Memory B cell (primary cell): ENCODE measurements at regions not wholly inside any gene's neighbourhood (a gene's known extent, or its start where the extent isn't known, plus 50 kb on each side); places are given as distances from the start of the nearest gene placed in this dataset.

ENCODE experiments used
- ATAC-seq: fragments of 150-1000 bp; cut with Tn5 transposase; 2 replicates; pipeline ENCODE4 v1.10.0; 2021; ENCODE audit warnings: low read depth, mild to moderate bottlenecking, moderate library complexity
- DNase-seq, 2 donors: peaks; one replicate each; pipeline ENCODE4 v3.0.0; 2022; ENCODE audit warnings: low spot score in 2 of 2
- H3K27ac Mint-ChIP-seq: one replicate; pipeline ENCODE4 v1.8.0; 2022; ENCODE audit warnings: mild to moderate bottlenecking, moderate library complexity, mixed read lengths
- H3K27me3 Mint-ChIP-seq: one replicate; pipeline ENCODE4 v1.8.0; 2022; ENCODE audit warnings: mixed read lengths
- H3K36me3 Mint-ChIP-seq: one replicate; pipeline ENCODE4 v1.8.0; 2022; ENCODE audit warnings: mild to moderate bottlenecking, mixed read lengths
- H3K4me1 Mint-ChIP-seq: one replicate; pipeline ENCODE4 v1.8.0; 2022; ENCODE audit warnings: mixed read lengths
- H3K4me3 Mint-ChIP-seq: one replicate; pipeline ENCODE4 v1.8.0; 2022; ENCODE audit warnings: mild to moderate bottlenecking, moderate library complexity, mixed read lengths
- H3K9me3 Mint-ChIP-seq: one replicate; pipeline ENCODE4 v1.8.0; 2022; ENCODE audit warnings: mixed read lengths

DNA sequence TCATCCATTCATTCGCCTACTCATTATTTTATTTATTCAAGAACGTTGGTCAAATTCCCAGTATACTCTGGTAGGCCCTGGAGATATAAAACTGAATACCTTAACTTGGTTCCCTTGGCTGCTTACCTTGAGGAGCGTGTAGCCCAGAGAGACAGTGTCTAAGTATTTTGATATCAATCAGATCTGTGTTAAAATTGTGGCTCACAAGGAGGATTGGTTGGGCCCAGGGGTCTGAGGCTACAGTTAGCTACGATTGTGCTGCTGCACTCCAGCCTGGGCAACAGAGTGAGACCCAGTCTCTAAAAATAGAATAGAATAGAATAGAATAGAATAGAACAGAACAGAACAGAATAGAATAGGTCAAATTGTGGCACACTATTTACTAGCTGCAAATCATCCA, 438.4 kb downstream of the ADAMTS20 start:
- no peak for ATAC-seq

DNA sequence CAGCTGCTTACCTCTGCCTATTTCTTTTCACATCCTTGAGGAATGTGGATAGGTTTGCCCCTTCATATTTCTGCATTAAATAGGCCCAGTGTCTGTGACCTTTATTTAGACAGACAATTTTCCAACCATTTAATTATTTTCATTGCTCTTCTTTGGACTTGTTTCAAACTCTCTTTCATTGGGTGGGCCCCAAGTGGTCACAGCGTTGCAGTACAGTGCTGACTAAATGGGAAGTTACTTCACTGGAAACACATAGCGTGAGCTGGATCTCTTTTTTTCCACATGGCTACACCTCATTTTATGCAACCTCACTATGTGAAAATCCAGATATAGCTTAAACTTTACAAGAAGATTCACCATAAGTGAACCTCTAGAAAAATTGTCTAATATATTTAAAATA, 438.9 kb downstream of the ADAMTS20 start:
- Mint-ChIP-seq H3K27me3 (peaks cover 1% of the 10 kb centered on the region), H3K4me3 (no peak overlapping the region), H3K9me3 (peaks cover 5% of the 10 kb centered on the region), H3K27ac (no peak overlapping the region), H3K36me3 (no peaks in the 10 kb centered on the region), H3K4me1 (peaks cover 4% of the 10 kb centered on the region)
- DNase-seq (no peak), ATAC-seq (no peak)

More for the DNA sequence above, 438.4 kb downstream of the ADAMTS20 start:
- no peaks in the 10 kb centered on the region for H3K36me3 Mint-ChIP-seq
- DNase-seq, result no peak
- no peak overlapping the region for H3K27ac Mint-ChIP-seq
- peaks cover 1% of the 10 kb centered on the region for H3K27me3 Mint-ChIP-seq
- H3K4me1 Mint-ChIP-seq, result peaks cover 4% of the 10 kb centered on the region
- peaks cover 5% of the 10 kb centered on the region for H3K9me3 Mint-ChIP-seq
- H3K4me3 Mint-ChIP-seq, result no peak overlapping the region

DNA sequence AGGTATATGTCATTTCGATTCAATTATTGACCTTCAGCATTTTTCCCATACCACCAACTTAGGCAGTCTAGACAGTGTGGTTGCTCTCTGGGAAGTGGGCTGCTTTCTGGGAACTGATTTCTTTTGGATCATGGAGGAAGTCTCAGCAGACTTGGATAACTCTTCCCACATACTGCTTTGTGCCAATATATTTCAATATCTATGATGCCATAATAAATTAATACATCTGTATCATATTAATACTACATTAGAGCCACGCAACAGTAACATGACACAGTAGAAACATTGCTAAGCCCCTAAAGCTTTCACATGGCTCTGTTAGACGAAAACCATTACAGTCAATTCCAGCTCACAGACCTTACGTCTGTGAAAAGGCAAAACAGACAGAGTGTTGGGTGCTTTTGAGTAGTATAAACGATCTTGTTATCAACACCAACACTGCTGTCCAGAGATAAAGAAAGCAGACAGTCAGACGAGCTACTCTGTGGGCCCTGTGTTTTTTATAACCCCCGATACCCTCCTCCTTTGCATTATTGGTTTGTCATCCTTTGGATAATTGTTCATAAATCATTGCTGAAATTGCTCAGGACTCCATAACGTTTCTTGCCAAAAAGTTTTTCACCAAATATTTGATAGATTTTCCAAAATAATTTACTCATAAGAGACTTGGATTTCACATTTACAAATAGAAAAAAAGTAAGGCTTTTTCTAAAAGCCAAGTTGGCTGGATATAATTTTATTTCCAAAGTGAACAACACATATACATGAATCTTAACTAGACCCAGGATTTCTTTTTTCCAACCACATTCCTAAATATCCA, 439.7 kb downstream of the ADAMTS20 start:
- H3K9me3 Mint-ChIP-seq, result peaks cover 5% of the 10 kb centered on the region
- H3K27me3 Mint-ChIP-seq, result peaks cover 1% of the 10 kb centered on the region
- peaks cover 4% of the 10 kb centered on the region for H3K4me1 Mint-ChIP-seq
- H3K4me3 Mint-ChIP-seq, result no peak overlapping the region
- no peaks in the 10 kb centered on the region for H3K36me3 Mint-ChIP-seq
- no peak overlapping the region for H3K27ac Mint-ChIP-seq
- ATAC-seq, result no peak
- DNase-seq, result no peak

DNA sequence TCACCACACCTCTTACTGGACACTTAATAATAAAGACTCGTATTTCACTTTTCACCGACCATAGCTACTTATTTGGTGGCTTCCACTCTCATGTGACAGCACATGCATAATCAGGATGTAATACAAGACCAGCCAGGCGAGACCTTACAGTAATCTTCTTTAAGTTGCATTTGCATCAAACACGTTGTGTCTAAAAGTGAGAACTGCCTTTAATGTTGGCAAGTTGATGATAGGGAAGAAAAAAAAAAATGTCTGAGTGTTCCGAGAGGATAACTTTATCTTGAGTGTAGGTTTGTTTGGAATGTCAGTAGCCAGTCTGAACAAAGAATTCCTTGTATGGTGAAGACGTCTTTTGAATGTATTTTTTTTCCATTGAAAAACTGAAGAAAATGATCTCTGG, 440.4 kb downstream of the ADAMTS20 start:
- ATAC-seq, result peak; percentile 52
- H3K9me3 Mint-ChIP-seq, result peaks cover 5% of the 10 kb centered on the region
- H3K4me3 Mint-ChIP-seq, result no peak overlapping the region
- peaks cover 1% of the 10 kb centered on the region for H3K27me3 Mint-ChIP-seq
- H3K27ac Mint-ChIP-seq, result no peak overlapping the region
- peaks cover 4% of the 10 kb centered on the region for H3K4me1 Mint-ChIP-seq
- DNase-seq, result no peak
- no peaks in the 10 kb centered on the region for H3K36me3 Mint-ChIP-seq

DNA sequence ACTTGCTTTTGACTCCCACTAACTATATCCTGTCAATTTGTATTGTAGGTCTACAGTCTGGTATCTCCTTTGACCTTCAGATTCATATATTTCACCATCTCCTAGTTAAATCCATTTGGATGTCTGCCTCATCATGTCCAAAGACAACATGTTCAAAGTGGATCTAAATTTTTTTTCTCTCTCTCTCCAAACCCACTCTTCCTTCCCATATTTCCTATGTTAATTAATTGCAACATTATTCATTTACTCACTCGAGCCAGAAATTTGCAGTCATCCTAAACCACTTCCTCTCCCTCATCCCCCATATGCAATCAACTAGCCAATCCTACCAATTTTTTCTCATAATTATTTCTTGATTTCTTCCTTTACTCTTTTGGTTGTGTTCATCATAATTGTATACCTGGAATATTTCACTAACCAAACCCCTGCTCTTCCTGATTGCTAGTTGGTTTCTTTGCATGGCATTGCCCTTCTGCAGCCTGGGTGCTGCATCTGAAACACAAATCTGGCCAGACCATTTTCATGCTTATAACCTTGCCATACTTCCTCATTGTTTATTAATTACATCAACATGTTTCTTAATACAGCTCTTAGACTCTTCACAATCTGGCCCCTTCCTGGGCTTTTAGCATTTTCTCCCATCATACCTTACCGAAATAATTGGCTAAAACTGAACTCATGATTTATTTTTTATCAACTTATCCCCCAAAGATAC, 442.2 kb downstream of the ADAMTS20 start:
- ATAC-seq, result no peak
- no peak overlapping the region for H3K27ac Mint-ChIP-seq
- H3K9me3 Mint-ChIP-seq, result peaks cover 5% of the 10 kb centered on the region
- peaks cover 1% of the 10 kb centered on the region for H3K27me3 Mint-ChIP-seq
- no peaks in the 10 kb centered on the region for H3K36me3 Mint-ChIP-seq
- DNase-seq, result no peak
- no peak overlapping the region for H3K4me3 Mint-ChIP-seq
- H3K4me1 Mint-ChIP-seq, result peaks cover 9% of the 10 kb centered on the region

DNA sequence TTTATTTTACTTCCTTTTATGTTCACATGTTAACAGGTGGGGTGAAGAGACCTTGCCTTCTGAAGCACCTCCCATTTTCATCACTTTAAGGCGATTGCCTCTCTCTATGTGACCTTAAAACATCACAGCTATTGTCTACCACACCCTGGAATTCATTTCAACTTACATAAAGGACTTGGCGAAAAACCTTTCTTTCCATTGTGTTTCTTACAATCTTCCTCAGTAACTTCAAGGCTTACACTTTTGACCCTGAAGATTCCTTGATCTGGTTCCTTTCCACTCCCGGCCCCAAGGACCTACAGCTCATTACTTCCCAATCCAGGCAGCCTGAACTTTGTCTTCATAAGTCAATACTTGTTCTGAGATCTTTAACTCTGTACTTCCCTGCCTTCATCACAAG, 443.3 kb downstream of the ADAMTS20 start:
- Mint-ChIP-seq H3K27ac (no peak overlapping the region), H3K9me3 (peaks cover 5% of the 10 kb centered on the region), H3K4me1 (peaks cover 9% of the 10 kb centered on the region), H3K36me3 (no peaks in the 10 kb centered on the region), H3K4me3 (no peak overlapping the region), H3K27me3 (peaks cover 1% of the 10 kb centered on the region)
- DNase-seq (no peak), ATAC-seq (no peak)

DNA sequence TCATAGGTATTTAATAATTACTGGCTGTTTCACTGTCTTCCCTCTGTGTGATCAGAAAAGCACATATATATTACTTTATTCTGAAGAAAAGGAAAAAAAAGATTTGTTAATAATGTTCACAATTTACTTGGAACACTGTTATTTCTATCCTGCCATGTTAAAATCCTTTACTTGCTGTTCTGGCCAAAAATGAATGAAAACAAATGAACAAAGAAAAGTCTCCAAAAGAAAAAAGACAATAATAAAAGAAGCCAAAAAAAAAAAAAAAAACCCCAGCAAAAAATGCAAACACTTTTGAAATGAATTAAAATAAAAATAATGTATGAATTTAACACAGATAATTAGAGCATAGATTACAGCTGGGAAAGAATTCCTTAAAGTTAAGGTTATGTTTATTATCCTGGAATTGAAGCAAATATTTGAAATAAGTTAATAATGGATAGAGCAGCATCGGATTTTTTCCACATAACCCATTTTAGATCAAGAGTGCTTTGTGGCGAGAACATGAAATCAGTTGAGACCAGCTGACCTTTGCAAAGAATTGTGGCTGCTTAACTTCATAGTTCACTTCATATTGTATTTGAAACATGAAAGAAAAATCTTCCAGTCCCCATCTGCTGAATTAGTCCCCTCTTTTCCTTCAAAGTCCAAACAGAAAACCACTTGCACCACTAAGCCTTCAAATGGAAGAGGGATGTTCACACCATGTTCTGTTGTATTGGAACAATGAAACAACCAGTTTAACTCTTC, 444.8 kb downstream of the ADAMTS20 start:
- no peak for ATAC-seq
- Mint-ChIP-seq H3K27me3 (peaks cover 1% of the 10 kb centered on the region), H3K9me3 (peaks cover 5% of the 10 kb centered on the region), H3K4me1 (peaks cover 9% of the 10 kb centered on the region), H3K27ac (no peak overlapping the region), H3K4me3 (no peak overlapping the region), H3K36me3 (no peaks in the 10 kb centered on the region)
- DNase-seq, result no peak

DNA sequence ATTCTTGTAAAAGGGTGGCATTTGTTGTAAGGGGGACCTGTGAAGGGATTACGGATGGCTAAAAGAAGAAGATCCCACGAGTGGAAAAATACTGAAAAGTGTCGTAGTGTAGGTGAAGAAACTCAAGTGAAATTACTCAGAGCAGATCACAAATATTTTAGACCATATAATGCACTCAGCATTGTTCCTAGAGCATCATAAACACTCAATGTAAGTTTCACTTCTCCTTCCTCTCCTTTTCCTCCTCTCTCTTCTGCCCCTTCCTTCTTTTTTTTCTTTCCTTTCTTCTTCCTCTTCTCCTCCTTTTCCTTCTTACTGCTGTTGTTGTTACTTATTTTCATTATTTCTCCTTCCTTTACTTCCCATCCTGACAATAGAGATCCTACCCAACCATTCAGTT, 445.6 kb downstream of the ADAMTS20 start:
- H3K27ac Mint-ChIP-seq, result no peak overlapping the region
- peaks cover 4% of the 10 kb centered on the region for H3K27me3 Mint-ChIP-seq
- H3K4me3 Mint-ChIP-seq, result no peak overlapping the region
- H3K36me3 Mint-ChIP-seq, result no peaks in the 10 kb centered on the region
- DNase-seq (no peak), ATAC-seq (no peak)
- peaks cover 5% of the 10 kb centered on the region for H3K9me3 Mint-ChIP-seq
- peaks cover 6% of the 10 kb centered on the region for H3K4me1 Mint-ChIP-seq

DNA sequence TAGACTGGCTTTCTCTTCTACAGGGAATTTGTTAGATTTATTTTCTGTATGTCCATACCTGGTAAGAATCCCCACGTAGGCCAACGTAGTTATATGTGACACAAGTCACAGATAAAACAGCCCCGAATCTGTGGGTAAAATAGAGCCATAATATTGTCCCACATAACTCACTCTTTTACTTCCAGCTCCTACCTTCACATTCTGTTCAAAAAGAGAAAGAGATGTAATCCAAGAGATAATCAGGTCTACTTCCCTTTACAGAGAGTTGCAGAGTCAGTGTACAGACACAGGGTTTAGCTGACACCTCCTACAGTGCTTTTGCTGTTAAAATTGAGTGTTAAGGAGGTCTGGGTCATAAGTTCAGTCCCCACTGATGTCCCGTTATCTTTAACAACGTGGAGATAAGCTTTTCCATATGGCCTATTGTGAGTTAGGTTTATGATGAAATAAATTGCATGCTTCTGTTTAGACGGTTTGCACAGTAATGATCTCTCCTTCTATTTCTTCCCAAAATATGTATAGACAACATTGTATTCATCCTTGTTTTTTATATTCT, 446.5 kb downstream of the ADAMTS20 start:
- DNase-seq (no peak), ATAC-seq (no peak)
- H3K27ac Mint-ChIP-seq, result no peak overlapping the region
- no peak overlapping the region for H3K4me3 Mint-ChIP-seq
- H3K27me3 Mint-ChIP-seq, result peaks cover 4% of the 10 kb centered on the region
- peaks cover 5% of the 10 kb centered on the region for H3K9me3 Mint-ChIP-seq
- H3K36me3 Mint-ChIP-seq, result no peaks in the 10 kb centered on the region
- peaks cover 6% of the 10 kb centered on the region for H3K4me1 Mint-ChIP-seq

DNA sequence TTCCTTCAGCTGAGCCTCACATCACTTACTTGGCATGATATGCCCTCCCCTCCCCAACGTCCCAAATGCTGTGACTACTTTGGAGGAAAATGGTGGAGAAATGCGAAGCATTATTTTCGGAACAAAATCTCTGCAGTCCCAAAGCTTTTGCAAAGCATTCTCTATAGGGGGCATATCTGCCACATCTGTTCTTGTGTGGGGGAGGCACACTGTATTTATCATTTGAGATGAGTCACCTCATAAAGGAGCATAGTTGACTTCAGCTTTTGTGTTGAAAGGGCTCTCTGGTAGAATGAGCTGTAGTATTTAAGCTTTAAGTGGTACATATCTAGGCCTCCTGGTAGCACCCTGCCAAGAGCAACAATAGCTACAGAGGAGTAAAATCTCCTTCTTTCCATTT, 447.5 kb downstream of the ADAMTS20 start:
- Mint-ChIP-seq H3K9me3 (no peaks in the 10 kb centered on the region), H3K27me3 (peaks cover 6% of the 10 kb centered on the region), H3K4me3 (no peak overlapping the region), H3K4me1 (peaks cover 6% of the 10 kb centered on the region), H3K27ac (no peak overlapping the region), H3K36me3 (no peaks in the 10 kb centered on the region)
- ATAC-seq (no peak), DNase-seq (no peak)

DNA sequence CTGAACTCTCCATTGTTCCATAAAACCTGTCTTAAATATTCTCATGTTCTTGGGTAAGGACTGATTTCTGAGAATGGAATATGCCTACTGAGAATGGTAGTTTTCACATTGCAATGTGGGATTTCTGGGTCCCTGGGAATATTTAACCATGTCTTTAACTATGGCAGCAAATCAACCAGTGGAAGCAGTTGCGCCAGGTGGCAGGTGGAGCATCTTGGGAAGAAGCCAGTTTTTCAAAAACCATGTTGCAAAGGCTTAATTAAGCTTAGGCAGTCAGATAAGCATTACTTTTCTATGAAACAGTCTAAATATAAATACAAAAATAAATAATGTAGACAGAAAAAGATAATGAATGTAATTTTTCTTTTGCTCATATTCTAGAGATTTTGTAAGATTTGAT, 448.1 kb downstream of the ADAMTS20 start:
- no peak for ATAC-seq
- Mint-ChIP-seq H3K27me3 (peaks cover 5% of the 10 kb centered on the region), H3K4me3 (no peak overlapping the region), H3K36me3 (no peaks in the 10 kb centered on the region), H3K4me1 (peaks cover 6% of the 10 kb centered on the region), H3K27ac (no peak overlapping the region), H3K9me3 (no peaks in the 10 kb centered on the region)
- DNase-seq, result no peak

DNA sequence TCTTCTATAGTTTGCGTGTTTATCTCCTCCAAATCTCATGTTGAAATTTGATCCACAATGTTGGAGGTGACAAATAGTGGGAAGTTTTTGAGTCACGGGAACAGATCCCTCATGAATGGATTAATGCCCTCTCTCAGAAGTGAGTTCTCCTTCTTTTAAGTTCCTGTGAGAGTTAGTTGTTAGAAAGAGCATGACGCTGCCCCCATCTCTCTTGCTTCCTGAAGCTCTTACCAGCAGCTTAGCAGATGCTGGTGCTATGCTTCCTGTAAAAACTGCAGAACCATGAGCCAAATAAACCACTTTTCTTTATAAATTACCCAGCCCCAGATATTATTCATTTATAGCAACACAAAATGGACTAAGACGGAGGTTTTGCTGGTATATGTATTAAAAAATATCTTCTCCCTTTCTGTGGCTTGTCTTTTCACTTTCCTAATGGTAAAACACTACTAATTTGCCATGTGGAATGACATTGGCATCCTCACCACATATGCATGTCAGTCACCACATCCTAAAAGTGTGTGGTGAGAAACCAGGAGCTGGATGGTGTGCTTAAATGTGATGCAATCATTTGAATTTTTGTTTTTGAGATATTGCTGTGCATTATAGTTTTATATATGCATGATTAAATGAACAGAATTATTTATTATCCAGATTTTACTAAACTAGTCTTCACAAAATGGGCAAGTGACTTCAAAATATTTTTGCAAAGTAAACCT, 449.3 kb downstream of the ADAMTS20 start:
- no peaks in the 10 kb centered on the region for H3K9me3 Mint-ChIP-seq
- H3K4me3 Mint-ChIP-seq, result no peak overlapping the region
- H3K27me3 Mint-ChIP-seq, result peaks cover 5% of the 10 kb centered on the region
- H3K36me3 Mint-ChIP-seq, result no peaks in the 10 kb centered on the region
- peaks cover 6% of the 10 kb centered on the region for H3K4me1 Mint-ChIP-seq
- ATAC-seq, result no peak
- no peak for DNase-seq
- H3K27ac Mint-ChIP-seq, result no peak overlapping the region

DNA sequence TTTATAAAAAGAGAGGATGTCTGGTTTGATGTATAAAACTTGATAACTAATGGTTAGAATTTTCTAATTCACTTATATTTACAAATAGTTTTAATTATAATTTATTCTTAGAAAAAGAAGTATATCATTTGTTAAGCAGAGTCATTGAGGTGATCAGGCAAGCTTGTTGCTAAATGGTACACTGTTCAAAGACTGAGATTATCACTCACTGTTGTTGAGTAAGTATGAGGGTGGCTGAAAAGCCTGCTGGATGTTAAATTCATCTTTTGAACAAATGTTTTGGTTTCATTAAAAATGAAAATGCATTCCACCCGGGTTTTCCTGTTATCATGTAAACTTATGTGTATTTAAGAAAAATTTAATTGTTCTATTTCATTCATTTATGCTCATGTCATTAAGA, 451.8 kb downstream of the ADAMTS20 start:
- no peak overlapping the region for H3K4me3 Mint-ChIP-seq
- H3K27me3 Mint-ChIP-seq, result peaks cover 5% of the 10 kb centered on the region
- no peaks in the 10 kb centered on the region for H3K9me3 Mint-ChIP-seq
- ATAC-seq (no peak), DNase-seq (no peak)
- no peaks in the 10 kb centered on the region for H3K36me3 Mint-ChIP-seq
- H3K4me1 Mint-ChIP-seq, result no peaks in the 10 kb centered on the region
- no peak overlapping the region for H3K27ac Mint-ChIP-seq
